ENCODE measurements at regions not wholly inside any gene's neighbourhood (a gene's known extent, or its start where the extent isn't known, plus 50 kb on each side); places are given as distances from the start of the nearest gene placed in this dataset.
"Not testable (repeated sequence)": the region's sequence is repeated elsewhere in the genome, so short reads cannot be mapped to it uniquely, and the experiment has no call there.

DNA sequence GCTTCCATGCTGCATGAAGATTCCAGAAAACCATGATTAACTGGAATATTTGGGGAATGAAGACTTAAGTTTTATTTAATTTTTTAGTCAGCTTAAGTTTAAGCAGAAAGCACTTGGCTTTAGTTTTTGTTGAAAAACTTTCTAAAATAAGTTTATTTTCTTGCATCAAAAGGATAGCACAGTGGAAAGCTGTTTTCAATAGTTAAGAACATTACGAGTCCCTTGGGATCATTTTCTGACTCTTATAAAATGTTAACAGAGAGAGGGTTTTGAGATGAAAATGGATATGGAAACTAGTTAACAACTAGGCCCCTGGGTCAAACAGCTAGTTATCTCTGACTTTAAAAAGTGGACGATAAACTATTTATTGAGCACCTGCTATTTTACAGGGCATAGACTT is 181.9 kb upstream of the SLC38A2 start:
- DNase-seq (ENCODE audit: extremely low read depth, low read depth, low spot score) = no peak

DNA sequence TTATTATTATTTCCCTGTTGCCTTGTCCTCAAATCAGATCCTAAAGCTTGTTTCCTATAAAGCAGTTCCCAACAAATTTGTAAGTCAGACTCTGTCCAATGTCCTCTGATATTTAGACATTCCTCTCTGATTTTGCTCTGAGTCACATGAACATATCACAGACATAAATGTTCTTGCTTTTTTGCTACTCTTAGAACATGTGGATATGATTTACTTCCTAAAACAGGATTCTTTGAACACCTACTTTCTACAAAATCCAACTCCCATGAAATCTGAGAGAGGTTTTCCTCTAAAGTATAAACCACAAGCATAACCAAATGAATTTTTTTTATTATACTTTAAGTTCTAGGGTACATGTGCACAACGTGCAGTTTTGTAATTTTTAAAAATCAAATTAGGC is 181.3 kb upstream of the SLC38A2 start:
- no peak for DNase-seq (ENCODE audit: extremely low read depth, low read depth, low spot score)

DNA sequence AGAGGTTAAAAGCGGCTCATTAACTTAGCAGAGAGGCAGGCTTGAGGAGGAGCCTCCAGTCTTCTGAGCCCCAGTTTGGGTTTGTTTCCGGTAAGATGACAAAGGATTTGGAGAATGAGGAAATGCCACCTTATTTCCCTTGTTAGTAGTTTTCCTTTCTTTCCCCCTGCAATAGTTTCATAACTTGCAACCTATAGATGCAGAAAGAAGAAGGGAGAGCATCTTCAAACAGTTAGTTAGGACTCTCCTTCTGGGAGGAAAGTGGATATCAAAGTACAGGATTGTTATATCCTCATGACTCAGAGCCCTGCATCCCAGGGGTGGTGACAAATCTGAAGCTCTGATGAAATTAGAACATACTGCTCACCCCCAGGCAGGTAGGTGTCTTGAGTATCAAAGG is 180.7 kb upstream of the SLC38A2 start:
- no peak for DNase-seq (ENCODE audit: extremely low read depth, low read depth, low spot score)

DNA sequence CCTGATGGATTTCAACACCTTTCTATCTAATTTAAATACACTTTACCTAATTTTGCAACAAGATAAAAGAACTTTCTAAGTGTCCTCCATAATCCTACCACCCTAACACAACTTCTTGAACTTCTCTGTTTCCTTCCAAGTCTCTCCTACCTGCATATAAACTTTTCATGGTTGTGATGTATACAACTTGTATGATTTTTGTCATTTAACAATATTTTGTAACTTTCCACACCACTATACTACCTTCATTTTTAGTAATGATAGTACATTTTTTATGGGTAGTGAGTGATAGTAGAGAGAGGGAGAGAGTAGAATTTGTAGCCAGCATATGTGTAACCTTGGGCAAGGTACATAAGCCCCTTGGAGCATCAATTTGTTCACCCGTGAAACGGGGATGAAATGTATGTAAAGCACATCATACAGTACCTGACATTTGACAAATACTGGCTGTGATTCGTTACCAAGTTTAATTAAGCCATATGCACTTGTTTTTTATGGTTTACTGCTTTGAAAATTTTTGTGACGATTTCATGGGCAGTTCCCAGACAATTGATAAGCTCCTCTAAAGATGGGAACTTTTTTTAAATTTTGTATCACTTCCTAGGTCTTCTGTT is 177.8 kb upstream of the SLC38A2 start:
- no peak for DNase-seq (ENCODE audit: extremely low read depth, low read depth, low spot score)

DNA sequence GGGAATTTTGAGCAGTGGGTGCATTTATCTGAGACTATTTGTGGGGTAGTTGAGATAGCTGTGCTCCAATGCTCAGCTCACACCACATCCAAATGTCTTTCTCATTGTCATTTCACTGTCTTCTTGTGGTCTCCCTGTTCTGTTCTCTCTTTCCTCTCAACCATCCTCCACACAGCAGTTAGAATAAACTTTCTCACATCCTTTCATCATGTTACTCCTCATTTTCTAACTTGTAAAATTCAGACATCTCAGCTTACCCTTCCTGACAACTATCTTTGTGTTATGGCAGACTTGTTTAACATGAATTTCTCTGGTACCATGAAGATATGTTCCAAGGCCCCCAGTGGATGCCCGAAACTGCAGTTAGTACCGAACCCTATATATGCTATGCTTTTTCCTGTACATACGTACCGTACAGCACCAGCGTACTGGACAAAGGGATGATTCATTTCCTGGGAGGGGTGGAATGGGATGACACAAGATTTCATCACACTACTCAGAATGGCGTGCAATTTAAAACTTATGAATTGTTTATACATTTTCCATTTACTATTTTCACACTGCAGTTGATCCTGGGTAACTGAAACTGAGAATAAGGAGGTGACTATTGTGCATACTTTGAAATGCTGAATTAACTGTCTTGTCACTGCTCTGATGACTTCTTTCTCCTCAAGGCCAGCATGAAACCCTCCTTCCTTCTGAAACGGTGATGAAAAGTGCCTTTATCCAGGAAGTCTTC is 177.1 kb upstream of the SLC38A2 start:
- DNase-seq (ENCODE audit: extremely low read depth, low read depth, low spot score) = no peak

DNA sequence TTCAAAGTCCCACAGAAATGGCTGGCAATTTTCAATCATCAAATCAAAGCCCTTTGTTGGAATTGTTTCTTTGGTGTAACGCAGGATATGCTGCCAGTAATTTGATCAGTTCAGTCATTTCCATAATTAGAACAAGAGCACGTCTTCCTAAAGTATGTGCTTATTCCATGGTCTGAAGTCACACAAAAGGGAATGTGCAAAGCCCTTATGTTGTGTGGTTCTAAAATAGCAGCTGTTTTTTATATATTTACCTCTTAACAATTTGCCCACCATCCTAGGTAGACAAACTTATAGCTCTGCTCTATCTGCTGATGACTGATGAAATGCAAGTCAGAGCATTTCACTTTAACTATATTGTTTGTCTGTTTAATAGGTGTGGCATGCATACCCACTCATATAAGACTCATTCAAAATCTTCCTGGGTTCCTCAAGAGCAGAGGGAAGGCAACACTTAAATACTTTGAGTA is 176.1 kb upstream of the SLC38A2 start:
- DNase-seq (ENCODE audit: extremely low read depth, low read depth, low spot score) = no peak

DNA sequence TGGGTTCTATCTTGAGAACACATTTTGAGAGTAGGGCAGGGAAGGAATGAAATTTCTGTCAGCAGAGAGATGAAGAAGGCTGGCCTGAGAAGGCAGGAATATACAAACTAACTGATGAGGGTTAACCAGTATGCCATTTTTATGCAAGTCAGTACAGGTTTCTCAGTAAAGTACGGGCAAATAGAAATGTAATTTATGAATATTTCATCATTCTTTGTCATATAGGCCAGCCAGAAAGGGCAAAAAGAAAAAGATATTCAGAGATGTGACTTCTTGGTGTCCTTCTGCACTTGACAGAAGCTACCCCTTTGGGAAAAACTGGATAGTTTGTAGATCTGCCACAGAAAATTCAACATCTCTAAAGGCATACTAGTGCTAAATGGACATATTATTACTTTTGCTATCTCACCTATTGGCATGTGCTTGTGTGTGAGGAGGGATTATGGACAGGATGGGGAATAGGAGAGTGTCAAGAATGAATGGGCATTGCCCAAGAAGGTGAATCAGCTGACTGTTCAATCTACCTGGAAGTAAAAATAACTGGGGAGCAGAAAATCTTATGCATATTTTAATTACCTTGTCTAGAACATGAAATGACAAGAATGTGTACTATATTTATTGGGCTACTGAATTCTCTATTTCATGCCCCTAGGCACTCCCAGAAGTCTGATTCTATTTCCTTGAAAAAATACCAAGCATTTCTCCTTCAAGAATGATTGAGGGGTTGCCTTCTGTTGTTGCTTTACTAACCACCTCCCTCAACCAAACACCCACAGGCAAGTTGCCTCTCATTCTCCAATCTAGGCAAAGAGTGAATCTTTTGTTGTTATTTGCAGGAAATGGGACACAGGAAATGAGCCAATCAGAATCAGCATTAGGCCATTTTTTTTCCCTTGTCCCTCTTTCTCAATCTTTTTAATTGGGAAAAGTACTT is 175.1 kb upstream of the SLC38A2 start:
- DNase-seq (ENCODE audit: extremely low read depth, low read depth, low spot score) = no peak

DNA sequence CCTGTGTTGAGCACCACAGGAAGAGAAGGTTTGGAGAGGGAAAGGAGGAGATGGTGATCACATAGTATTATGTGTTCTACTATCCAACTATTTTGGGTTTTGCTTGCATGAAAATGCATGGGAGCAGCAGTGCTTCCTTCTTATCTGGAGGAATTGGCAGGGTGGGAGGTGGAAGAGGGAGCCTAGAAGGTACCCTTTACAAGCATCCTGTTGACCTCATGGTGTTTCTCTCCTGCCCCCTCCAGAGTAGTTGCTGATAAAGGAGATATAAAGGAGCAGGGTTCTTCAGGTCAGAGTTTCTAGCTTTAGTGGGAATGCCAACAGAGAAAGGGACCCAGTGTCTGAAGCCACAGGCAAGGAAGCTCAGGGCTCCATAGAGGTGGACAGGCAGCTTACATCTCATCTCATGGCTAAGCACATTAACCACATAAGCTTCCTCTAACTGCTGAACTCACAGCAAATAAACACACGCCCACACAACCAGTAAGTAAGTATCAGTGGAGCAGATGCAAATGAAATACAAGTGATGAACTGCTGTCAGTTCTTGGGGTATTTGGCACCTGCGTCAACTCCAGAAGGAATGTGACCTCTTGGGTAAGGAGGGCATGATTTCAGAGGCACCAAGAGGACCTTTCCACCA is 174.2 kb upstream of the SLC38A2 start:
- DNase-seq (ENCODE audit: extremely low read depth, low read depth, low spot score) = no peak

DNA sequence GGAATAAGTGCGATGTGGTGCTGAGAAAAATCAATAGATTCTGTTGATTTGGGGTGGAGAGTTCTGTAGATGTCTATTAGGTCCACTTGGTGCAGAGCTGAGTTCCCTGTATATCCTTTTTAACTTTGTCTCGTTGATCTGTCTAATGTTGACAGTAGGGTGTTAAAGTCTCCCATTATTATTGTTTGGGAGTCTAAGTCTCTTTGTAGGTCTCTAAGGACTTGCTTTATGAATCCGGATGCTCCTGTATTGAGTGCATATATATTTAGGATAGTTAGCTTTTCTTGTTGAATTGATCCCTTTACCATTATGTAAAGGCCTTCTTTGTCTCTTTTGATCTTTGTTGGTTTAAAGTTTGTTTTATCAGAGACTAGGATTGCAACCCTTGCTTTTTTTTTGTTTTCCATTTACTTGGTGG is 170.8 kb upstream of the SLC38A2 start:
- DNase-seq (ENCODE audit: extremely low read depth, low read depth, low spot score) = not testable (repeated sequence)

DNA sequence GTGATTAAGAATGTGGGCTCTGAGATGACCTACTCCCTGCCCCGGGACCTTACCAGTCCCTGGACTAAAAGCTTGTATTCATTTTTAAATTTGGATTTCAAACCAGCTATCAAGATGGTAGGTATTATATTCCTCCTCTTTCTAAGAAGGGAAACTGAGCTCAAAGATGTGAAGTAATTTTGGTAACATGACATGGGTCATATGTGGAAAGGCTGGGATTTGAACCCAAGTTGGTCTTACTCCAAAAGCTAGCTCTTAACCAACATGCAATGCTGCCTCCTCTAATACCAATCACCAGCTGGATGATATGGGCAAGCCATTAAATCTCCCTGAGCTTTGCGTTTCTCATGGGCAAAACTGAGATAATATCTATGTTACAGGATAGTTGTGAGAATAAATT is 166.4 kb upstream of the SLC38A2 start:
- DNase-seq (ENCODE audit: extremely low read depth, low read depth, low spot score) = no peak

DNA sequence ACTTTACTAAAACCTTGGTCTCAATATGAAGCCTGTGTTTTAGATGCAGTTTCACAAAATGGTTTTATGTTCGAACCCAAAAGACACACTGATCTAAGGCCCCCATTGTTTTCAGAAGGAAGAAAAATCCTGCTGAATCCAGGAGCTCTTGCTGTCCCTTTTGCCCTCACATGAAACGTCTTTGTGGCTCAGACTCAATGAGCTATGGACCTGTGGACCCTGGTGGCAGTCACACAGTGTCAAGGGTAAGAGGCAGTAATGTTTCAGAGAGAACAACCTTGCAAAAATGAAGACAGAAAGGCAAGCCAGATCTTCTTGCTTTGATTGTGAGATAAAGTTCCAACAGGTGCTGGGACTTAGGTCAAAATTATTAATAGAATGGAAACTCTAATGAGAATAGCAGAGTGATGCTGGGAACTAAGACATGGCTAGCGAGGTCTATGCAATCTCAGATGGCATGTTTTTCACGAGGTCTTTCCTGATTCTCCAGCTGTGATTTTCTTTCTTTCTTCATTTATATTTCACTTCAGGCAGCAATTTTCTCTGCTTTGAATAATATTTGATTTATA is 164.9 kb upstream of the SLC38A2 start:
- no peak for DNase-seq (ENCODE audit: extremely low read depth, low read depth, low spot score)

DNA sequence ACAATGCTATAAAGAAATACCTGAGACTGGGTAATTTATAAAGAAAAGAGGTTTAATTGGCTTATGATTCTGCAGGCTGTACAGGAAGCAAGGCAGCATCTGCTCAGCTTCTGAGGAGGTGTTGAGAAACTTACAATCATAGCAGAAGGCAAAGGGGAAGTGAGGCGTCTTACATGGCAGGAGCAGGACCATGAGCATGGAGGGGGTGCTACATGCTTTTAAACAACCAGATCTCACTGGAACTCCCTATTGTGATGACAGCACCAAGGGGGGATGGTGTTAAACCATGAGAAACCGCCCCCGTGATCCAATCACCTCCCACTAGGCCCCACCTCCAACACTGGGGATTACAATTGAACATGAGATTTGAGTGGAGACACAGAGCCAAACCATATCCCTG is 163.7 kb upstream of the SLC38A2 start:
- not testable (repeated sequence) for DNase-seq (ENCODE audit: extremely low read depth, low read depth, low spot score)

DNA sequence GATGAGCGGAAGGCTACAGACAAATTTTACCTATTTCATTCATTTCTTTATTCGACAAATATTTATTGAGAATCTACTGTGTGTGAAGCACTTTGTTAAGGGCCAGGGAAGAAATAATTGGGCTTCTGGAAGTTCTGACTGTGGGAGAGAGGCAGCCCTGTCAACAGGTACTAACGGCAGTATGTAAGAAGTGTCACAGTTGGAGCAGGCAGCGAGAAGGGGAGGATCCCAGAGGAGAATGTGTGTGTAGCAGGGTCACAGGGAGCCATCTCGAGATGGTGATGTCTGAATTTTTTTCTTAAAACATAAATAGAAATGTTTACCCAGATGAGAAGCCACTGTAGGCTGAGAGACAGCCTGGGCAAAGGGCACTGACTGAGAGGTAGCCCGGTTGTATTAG is 163.3 kb upstream of the SLC38A2 start:
- DNase-seq (ENCODE audit: extremely low read depth, low read depth, low spot score) = no peak

DNA sequence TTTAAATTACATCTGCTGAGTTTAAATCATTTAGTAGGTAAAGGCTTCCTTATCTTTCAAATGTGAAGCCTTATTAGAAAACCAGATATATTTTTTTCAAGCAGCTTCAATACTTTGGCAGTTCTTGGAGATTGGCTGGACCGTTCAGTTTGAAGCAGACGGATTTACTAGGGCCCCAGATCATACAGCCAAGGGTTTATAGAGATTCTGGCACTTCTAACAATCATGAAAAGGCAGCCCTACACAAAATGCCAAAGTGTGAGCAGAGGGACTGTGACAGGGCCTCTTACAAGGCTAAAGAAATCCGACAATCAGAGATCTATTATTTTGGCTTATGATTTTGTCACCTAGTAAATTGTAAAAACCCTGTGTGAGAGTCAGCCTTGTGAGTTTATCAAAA is 162.8 kb upstream of the SLC38A2 start:
- no peak for DNase-seq (ENCODE audit: extremely low read depth, low read depth, low spot score)

DNA sequence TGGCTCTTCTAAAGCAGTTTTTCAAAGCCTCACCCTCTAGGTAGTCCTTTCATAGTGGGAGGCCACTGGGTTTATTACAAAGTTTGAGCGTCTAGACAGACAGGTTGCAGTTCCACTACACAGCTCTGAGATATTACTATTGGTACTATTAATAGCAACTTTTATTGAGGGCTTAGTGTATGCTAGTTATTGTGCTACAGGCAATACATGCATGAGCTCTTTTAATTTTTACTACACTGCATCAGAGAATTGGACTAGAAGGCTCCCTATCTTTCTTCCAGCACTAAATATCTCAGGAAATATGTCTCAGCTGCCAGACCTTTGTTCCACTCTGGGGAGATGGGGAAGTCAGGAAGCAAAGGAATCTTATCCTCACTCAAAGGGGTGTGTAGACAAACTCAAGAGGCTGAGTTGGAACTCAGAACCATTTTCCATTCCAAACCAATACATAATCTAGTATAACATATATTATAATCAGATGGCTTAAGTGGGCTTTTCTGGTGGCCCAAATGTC is 161.8 kb upstream of the SLC38A2 start:
- DNase-seq (ENCODE audit: extremely low read depth, low read depth, low spot score) = no peak

DNA sequence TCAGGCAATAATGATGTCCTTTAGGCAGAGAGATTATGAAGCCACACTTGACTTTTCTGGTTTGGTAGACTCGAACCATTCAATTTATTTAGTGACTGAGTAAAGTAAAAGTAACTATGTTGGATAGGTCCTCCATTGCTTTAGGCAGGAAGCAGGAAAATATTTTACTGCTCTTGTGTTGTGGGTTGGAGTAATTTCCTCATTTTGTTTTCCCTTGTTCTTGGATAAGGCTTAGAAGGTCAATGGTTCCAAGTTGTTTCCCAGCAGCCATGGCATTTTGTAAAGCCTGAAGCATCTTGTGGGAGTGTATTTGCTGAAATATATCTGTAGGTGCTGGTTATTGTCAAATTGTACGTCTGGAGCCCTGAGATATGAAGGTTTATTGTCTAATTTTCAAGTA is 161.2 kb upstream of the SLC38A2 start:
- DNase-seq (ENCODE audit: extremely low read depth, low read depth, low spot score) = no peak

DNA sequence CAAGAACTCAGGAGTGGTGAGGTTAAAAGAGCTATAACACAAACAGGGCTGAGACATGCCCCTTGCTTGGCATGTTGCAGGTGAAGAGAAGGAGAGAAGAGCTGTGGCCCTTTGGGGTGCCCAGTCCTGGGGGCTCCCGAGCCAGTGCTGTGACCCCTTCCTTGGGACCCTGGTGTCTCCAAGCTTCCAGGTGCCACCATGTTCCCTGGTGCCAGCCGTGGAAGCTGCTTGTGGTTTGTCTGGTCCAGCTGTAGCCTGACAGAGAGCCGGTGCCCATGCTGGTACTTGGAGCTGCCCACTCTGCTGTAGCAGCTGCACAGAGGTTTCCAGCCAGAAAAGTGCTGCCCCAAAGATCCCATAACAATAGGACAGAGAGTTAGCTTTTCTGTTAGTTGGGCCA is 159.2 kb upstream of the SLC38A2 start:
- DNase-seq (ENCODE audit: extremely low read depth, low read depth, low spot score) = no peak

DNA sequence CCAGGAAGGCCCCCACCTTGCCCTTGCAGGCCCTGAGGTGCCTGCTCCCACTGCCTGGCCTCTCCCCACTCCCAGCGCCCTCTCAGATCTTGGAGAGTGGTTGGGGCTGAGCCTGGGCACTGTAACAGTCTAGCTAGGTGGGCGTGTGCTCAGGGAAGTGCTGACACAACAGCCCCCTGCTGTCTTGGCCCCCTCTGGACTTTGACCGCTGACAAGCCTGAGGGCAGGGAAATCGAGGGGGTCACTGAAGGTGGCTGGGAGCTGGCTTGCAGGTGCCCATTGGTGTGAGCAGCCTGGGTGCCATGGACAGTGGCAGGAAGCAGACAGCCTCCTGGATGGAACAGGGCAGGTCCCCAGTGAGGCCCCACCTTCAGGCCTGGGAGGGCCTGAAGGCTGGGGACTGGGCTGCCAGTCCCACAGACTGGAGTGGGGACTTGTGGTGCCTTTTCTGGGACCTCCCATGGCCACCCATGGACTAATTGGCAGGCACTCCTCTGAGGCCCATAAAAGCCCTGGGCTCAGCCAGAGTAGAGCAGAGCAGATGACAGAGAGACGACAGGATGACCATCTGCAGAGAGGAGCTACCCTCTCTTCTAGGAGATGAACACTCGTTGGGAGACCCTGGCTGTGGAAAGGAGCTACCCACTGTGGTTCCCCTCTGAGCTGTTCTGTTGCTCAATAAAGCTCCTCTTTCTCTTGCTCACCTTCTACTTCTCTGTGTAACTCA is 158.6 kb upstream of the SLC38A2 start:
- no peak for DNase-seq (ENCODE audit: extremely low read depth, low read depth, low spot score)

DNA sequence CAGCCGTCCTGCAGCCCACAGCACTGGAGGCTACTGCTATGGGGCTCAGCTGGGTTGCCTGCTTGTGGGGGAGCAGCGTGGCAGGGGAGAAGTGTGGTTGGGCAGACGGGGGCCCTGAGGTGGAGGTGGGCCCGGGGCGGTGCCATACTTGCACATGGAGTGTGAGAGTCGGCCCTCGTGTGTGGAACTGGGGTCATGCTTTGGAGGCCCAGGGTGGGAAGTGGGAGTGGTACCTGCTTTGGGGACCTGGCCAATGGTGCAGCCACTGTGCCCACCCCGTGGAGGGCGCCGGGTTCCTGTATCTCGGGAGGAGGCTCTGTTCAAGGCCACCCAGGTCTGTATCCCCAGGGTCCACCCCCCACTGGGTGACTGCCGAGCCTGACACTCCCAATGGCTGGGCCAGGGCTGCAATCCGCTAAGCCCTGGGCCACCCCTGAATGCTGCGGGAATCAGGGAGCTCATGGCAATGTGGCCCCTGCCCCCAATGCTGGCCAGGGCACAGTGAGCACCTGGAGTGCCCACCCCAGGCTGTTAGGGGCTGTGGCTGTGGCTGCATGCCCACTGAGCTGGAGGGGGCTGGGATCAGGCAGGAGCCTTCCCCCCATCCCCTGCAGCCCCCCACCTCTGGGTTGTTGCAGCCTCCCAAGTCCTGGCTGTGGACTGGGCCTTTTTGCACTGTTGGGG is 157.9 kb upstream of the SLC38A2 start:
- DNase-seq (ENCODE audit: extremely low read depth, low read depth, low spot score) = no peak

Measured in glomerular endothelial cell (primary cell).